Activated CD4-positive, alpha-beta T cell treated with anti-CD3 and anti-CD28 coated beads, Interleukin-2, amount 50 U/mL, for 16 hours (primary cell): ENCODE measurements at regions not wholly inside any gene's neighbourhood (a gene's known extent, or its start where the extent isn't known, plus 50 kb on each side); places are given as distances from the start of the nearest gene placed in this dataset.
"Not testable (repeated sequence)": the region's sequence is repeated elsewhere in the genome, so short reads cannot be mapped to it uniquely, and the experiment has no call there.

Experiments
- DNase-seq: peaks from one replicate; pipeline ENCODE4 v3.0.0-alpha.2; 2020

- DNase-seq: no peak
These were observed 220.2 kb upstream of the STEAP1 start for GRCh38 chr7:89934101-89934500.

- DNase-seq: no peak
These were observed 210.7 kb upstream of the STEAP1 start for GRCh38 chr7:89943525-89944050.

- DNase-seq: no peak
These were observed 195.7 kb upstream of the STEAP1 start for GRCh38 chr7:89958525-89959068.

GRCh38 chr7:89966067-89966664 lies 188.1 kb upstream of the STEAP1 start:
- DNase-seq: no peak

GRCh38 chr7:89975577-89975976 lies 178.7 kb upstream of the STEAP1 start:
- DNase-seq: no peak

GRCh38 chr7:89987665-89988064 lies 166.6 kb upstream of the STEAP1 start:
- no peak for DNase-seq

GRCh38 chr7:89988074-89988473 lies 166.2 kb upstream of the STEAP1 start:
- DNase-seq: no peak

- no peak for DNase-seq
These were observed 164.8 kb upstream of the STEAP1 start for GRCh38 chr7:89989454-89989853.

- no peak for DNase-seq
These were observed 159.8 kb upstream of the STEAP1 start for GRCh38 chr7:89994483-89994882.

- no peak for DNase-seq
These were observed 155.7 kb upstream of the STEAP1 start for GRCh38 chr7:89998554-89998953.

GRCh38 chr7:90005836-90006235 lies 148.4 kb upstream of the STEAP1 start:
- no peak for DNase-seq

- DNase-seq: no peak
These were observed 147.1 kb upstream of the STEAP1 start for GRCh38 chr7:90007001-90007654.

- DNase-seq: no peak
These were observed 146.4 kb upstream of the STEAP1 start for GRCh38 chr7:90007831-90008230.

GRCh38 chr7:90022213-90022612 lies 132.1 kb upstream of the STEAP1 start:
- DNase-seq: no peak

- no peak for DNase-seq
These were observed 128.5 kb upstream of the STEAP1 start for GRCh38 chr7:90025771-90026170.

GRCh38 chr7:90033850-90034249 lies 120.4 kb upstream of the STEAP1 start:
- no peak for DNase-seq

GRCh38 chr7:90053094-90053493 lies 101.2 kb upstream of the STEAP1 start:
- no peak for DNase-seq

GRCh38 chr7:90061077-90061476 lies 93.2 kb upstream of the STEAP1 start:
- DNase-seq: no peak

- no peak for DNase-seq
These were observed 89.9 kb upstream of the STEAP1 start for GRCh38 chr7:90064370-90064769.

- DNase-seq: no peak
These were observed 87.1 kb upstream of the STEAP1 start for GRCh38 chr7:90067171-90067570.

- DNase-seq: not testable (repeated sequence)
These were observed 84.0 kb upstream of the STEAP1 start for GRCh38 chr7:90070238-90070637.

- DNase-seq: no peak
These were observed 75.3 kb upstream of the STEAP1 start for GRCh38 chr7:90078921-90079320.

- DNase-seq: no peak
These were observed 72.6 kb upstream of the STEAP1 start for GRCh38 chr7:90081621-90082020.

GRCh38 chr7:90092506-90092905 lies 61.8 kb upstream of the STEAP1 start:
- DNase-seq: no peak

GRCh38 chr7:90094030-90094429 lies 60.2 kb upstream of the STEAP1 start:
- DNase-seq: no peak
